Anterior cingulate cortex (tissue), 58 donors: ENCODE measurements at regions not wholly inside any gene's neighbourhood (a gene's known extent, or its start where the extent isn't known, plus 50 kb on each side); places are given as distances from the start of the nearest gene placed in this dataset.

Source experiments
- DNase-seq, 58 donors: peaks; one replicate each; lab custom pipeline; 2025; lab: John Stamatoyannopoulos, UW

- DNase-seq = no peak
These were observed 60.7 kb upstream of the BDKRB2 start for GRCh38 chr14:96143906-96144305.

DNA sequence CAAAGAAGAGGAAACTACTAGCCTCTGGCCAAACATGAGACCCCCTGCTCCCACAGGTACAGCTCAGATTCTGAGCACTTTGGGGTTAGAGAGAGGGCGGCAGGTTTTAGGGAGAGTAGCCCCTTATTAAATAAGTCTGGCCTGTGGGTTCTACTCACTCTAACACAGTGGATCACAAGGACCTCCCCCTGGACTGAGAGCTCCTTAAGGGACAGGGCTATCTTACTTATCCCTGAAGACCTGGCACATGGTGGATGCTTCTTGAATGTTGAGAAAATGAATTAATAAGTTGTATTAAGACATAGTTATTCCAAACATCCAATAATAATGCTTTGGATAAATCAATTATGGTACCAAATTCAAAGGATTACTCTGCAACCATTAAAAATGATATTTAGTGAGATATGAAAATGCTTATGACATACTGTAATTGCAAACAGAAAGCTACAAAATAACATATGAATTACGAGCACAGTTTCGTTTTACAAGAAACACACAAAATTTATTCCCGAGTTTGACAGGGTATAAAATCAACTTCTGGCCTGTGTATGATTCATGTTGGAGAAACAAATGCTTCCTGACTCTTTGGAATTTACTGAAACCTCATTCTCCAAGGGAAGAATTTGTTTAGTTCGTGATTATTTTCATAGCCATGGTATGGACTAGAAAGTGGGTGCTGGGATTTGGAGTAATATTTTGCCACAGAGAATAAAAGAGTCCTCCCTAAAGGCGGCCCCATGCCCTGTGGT, 59.3 kb upstream of the BDKRB2 start:
- DNase-seq = no peak

GRCh38 chr14:96146131-96146771, 58.4 kb upstream of the BDKRB2 start:
- peak in 52 of 58 donors; percentile 3 to 91 (median 46) for DNase-seq

DNA sequence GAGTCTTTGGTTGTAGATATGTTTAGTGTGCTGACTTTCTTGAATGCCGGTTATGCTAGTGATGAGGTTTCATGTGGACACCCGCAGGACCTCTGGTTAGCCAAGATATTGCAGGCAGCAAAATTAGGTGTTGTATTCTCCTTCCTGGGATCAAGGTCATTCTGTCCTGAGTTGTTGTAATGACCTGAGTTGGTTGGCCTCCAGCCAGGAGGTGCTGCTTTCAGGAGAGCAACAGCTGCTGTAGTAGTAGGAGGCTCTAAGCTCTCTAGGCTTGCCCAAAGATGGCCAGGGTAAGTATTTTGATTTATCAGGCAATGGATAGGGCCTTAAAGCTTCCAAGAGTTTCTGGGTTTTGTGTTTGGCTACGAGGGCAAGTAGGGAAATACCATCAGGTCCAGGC, 56.0 kb upstream of the BDKRB2 start:
- DNase-seq = no peak

DNA sequence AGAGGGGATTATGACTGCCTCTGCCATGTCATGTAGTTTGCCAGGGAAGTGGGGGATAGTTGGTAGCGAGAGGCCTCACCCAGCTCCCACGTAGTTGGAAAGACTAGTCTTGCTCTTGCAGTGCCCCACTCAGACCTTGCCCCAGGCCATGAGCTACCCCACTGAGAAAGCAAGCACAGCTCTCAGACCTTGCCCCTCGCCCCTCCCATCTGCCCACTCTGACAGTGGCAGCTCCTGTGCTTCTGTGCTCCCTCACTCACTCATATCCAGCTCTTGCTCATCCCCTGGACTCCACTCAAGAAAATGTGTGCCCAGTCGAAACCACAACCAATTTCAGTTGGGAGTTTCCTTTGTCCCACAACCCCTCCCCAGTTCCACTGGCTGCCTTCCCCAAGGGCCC, 55.5 kb upstream of the BDKRB2 start:
- DNase-seq = no peak

- no peak for DNase-seq
These were observed 54.4 kb upstream of the BDKRB2 start for GRCh38 chr14:96150214-96150613.

DNA sequence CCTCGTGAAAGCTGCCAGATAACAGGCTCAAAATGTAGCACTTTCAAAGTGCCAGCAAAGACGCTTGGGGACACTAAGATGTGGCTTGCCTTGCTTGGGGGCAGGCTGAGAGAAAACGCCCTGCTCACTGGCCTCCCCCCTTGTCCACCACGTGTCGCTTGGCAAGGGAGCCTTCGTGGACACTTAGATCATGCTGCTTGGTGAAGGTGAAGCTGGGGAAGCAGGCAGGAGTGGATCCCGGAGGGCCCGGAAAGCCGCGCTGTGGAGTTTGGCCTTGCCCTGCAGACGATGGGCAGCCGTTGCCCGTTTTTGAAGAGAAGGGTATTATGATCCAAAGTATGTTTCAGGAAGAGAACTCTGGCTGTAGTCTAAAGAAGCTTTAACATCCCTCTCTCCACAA, 53.4 kb upstream of the BDKRB2 start:
- DNase-seq = no peak

DNA sequence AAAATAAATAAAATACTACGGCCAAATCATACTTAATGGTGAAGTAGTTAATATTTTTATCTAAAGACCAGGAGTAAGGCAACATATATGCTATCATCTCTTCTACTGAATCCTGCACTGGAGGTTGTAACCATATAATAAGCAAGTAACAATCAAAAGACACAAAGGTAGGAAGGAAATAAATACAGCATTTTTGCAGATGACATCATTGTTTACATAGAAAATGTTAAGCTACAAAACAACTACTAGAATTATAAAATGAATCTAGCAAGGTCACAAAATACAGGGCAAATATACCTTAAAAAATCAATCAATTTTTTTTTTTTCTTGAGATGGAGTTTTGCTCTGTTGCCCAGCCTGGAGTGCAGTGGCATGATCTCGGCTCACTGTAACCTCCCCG, 51.6 kb upstream of the BDKRB2 start:
- DNase-seq = no peak
